Keratinocyte (primary cell): ENCODE measurements at regions not wholly inside any gene's neighbourhood (a gene's known extent, or its start where the extent isn't known, plus 50 kb on each side); places are given as distances from the start of the nearest gene placed in this dataset.
"Not testable (repeated sequence)": the region's sequence is repeated elsewhere in the genome, so short reads cannot be mapped to it uniquely, and the experiment has no call there.

Experiments
- DNase-seq: peaks from one replicate; pipeline ENCODE4 v3.0.0-alpha.2; 2011; ENCODE audit warnings: low read depth, missing footprints, low spot score
- FAIRE-seq: peaks from 2 replicates; lab custom pipeline; 2011; peaks lifted over from hg19 to GRCh38; lab: Jason Lieb, UNC
- H2AFZ ChIP-seq: 2 replicates; pipeline ENCODE4 v1.6.0; 2012; ENCODE audit warnings: low read length, control low read depth, inconsistent platforms; ENCODE audit not compliant: control insufficient read depth
- H3K27ac ChIP-seq: 2 replicates; pipeline ENCODE4 v1.5.1; 2011; ENCODE audit warnings: low read length; ENCODE audit not compliant: control insufficient read depth, insufficient read depth
- H3K27me3 ChIP-seq: 3 replicates; pipeline ENCODE4 v1.6.0; 2011; ENCODE audit warnings: low read length; ENCODE audit not compliant: control insufficient read depth, insufficient read depth; ENCODE audit errors: extremely low read depth
- H3K36me3 ChIP-seq, 2 experiments: 2 replicates in 1 of 2; 3 replicates in 1 of 2; pipeline ENCODE4 v1.5.1; 2011; ENCODE audit warnings: low read length in 2 of 2, mild to moderate bottlenecking in 1 of 2; ENCODE audit not compliant: control insufficient read depth in 2 of 2, insufficient read depth in 2 of 2; ENCODE audit errors: extremely low read depth in 1 of 2
- H3K4me1 ChIP-seq: 3 replicates; pipeline ENCODE4 v1.5.1; 2011; ENCODE audit warnings: low read length; ENCODE audit not compliant: control insufficient read depth, insufficient read depth; ENCODE audit errors: extremely low read depth
- H3K4me2 ChIP-seq: 3 replicates; pipeline ENCODE4 v1.6.0; 2011; ENCODE audit warnings: low read depth, low read length; ENCODE audit not compliant: control insufficient read depth, insufficient read depth; ENCODE audit errors: extremely low read depth
- H3K4me3 ChIP-seq, 3 experiments: fragments of 200-600 bp in 1 of 3; sonication (generic) in 1 of 3; 2 replicates in 2 of 3; 3 replicates in 1 of 3; pipeline ENCODE4 v1.5.1; 2011 to 2016; ENCODE audit warnings: low read length in 3 of 3, mild to moderate bottlenecking in 3 of 3, control low read depth in 2 of 3, inconsistent platforms in 1 of 3, low read depth in 1 of 3, mixed read lengths in 1 of 3, mixed run types in 1 of 3, moderate library complexity in 1 of 3; ENCODE audit not compliant: control insufficient read depth in 2 of 3, insufficient read depth in 2 of 3; ENCODE audit errors: extremely low read depth in 1 of 3
- H3K79me2 ChIP-seq: 2 replicates; pipeline ENCODE4 v1.6.0; 2012; ENCODE audit warnings: low read length; ENCODE audit not compliant: control insufficient read depth, insufficient read depth
- H3K9ac ChIP-seq: 3 replicates; pipeline ENCODE4 v1.6.0; 2011; ENCODE audit warnings: low read length; ENCODE audit not compliant: control insufficient read depth, insufficient read depth; ENCODE audit errors: extremely low read depth
- H3K9me1 ChIP-seq: 3 replicates; pipeline ENCODE4 v1.6.0; 2011; ENCODE audit warnings: low read length; ENCODE audit not compliant: control insufficient read depth, insufficient read depth; ENCODE audit errors: extremely low read depth
- H3K9me3 ChIP-seq: 2 replicates; pipeline ENCODE4 v1.5.1; 2012; ENCODE audit warnings: low read depth, low read length; ENCODE audit not compliant: control insufficient read depth
- H4K20me1 ChIP-seq: 3 replicates; pipeline ENCODE4 v1.6.0; 2011; ENCODE audit warnings: low read length; ENCODE audit not compliant: control insufficient read depth, insufficient read depth; ENCODE audit errors: extremely low read depth
- CTCF ChIP-seq, 3 experiments: IDR thresholded peaks in 1 of 3; conservative IDR thresholded peaks in 1 of 3; optimal IDR thresholded peaks in 1 of 3; 2 replicates in 2 of 3; 3 replicates in 1 of 3; pipeline versions ENCODE3 to v1.5.1; 2011; ENCODE audit warnings: low read length in 3 of 3, mild to moderate bottlenecking in 3 of 3, moderate library complexity in 2 of 3, control low read depth in 1 of 3, inconsistent platforms in 1 of 3; ENCODE audit not compliant: insufficient read depth in 2 of 3; ENCODE audit errors: extremely low read depth in 1 of 3
- EZH2 ChIP-seq: IDR thresholded peaks from one replicate; pipeline ENCODE4 v1.6.1; 2012; ENCODE audit warnings: inconsistent platforms, mild to moderate bottlenecking, low read length, moderate library complexity
- dilution Hi-C: fragments of 300-500 bp; cut with MboI; formaldehyde crosslinking; loops from one replicate; pipeline ENCODE4 v1.7.0; 2020; ENCODE audit warnings: low sequenced_read_pairs; ENCODE audit not compliant: extremely low pct_ligation_motif_present

GRCh38 chr14:106197264-106197663 lies 670.9 kb downstream of the TMEM121 start:
- H3K36me3 ChIP-seq, DNase-seq, dilution Hi-C loops, H3K4me2 ChIP-seq, H2AFZ ChIP-seq, H3K9me1 ChIP-seq, H3K27ac ChIP-seq, H3K9me3 ChIP-seq, H3K4me3 ChIP-seq, H3K27me3 ChIP-seq, H4K20me1 ChIP-seq, H3K79me2 ChIP-seq, H3K4me1 ChIP-seq, H3K9ac ChIP-seq, FAIRE-seq: not testable (repeated sequence)

- H3K4me3 ChIP-seq = no peak overlapping the region
- H3K36me3 ChIP-seq = no peaks in the 10 kb centered on the region
- no peak overlapping the region for H3K27ac ChIP-seq
- H3K4me2 ChIP-seq = no peak overlapping the region
- no peaks in the 10 kb centered on the region for H3K9me1 ChIP-seq
- H3K27me3 ChIP-seq = no peaks in the 10 kb centered on the region
- H3K9ac ChIP-seq = no peak overlapping the region
- DNase-seq (no peak), FAIRE-seq (no peak)
- H3K79me2 ChIP-seq = no peaks in the 10 kb centered on the region
- H2AFZ ChIP-seq = no peak overlapping the region
- no peaks in the 10 kb centered on the region for H3K4me1 ChIP-seq
- H3K9me3 ChIP-seq = peaks cover 2% of the 10 kb centered on the region
- H4K20me1 ChIP-seq = no peaks in the 10 kb centered on the region
- dilution Hi-C loops = no loop called here
- TF ChIP-seq EZH2 (no peak), CTCF (optimal IDR thresholded peaks at IDR 0.05 in 1 of 3, IDR thresholded peaks at IDR 0.05 in 1 of 3, conservative IDR thresholded peaks at IDR 0.05 in 1 of 3; ENCODE audit: extremely low read depth in 1 of 3, insufficient read depth in 2 of 3, low read length in 3 of 3) (no peak)
Observed at GRCh38 chr14:106199097-106199496, 672.7 kb downstream of the TMEM121 start.

GRCh38 chr14:106200541-106201315 lies 674.3 kb downstream of the TMEM121 start:
- DNase-seq (no peak), FAIRE-seq (no peak)
- Histone ChIP-seq H3K27ac (no peak overlapping the region), H4K20me1 (no peaks in the 10 kb centered on the region), H3K4me2 (no peak overlapping the region), H3K9me1 (no peaks in the 10 kb centered on the region), H3K9ac (no peak overlapping the region), H3K36me3 (no peaks in the 10 kb centered on the region), H3K79me2 (no peaks in the 10 kb centered on the region), H3K9me3 (peaks cover 2% of the 10 kb centered on the region), H3K4me3 (no peak overlapping the region), H3K27me3 (no peaks in the 10 kb centered on the region), H3K4me1 (no peaks in the 10 kb centered on the region), H2AFZ (no peak overlapping the region)
- dilution Hi-C loops = no loop called here
- TF ChIP-seq CTCF (optimal IDR thresholded peaks at IDR 0.05 in 1 of 3, IDR thresholded peaks at IDR 0.05 in 1 of 3, conservative IDR thresholded peaks at IDR 0.05 in 1 of 3; ENCODE audit: extremely low read depth in 1 of 3, insufficient read depth in 2 of 3, low read length in 3 of 3) (no peak), EZH2 (no peak)
